ENCODE measurements at regions not wholly inside any gene's neighbourhood (a gene's known extent, or its start where the extent isn't known, plus 50 kb on each side); places are given as distances from the start of the nearest gene placed in this dataset.

DNA sequence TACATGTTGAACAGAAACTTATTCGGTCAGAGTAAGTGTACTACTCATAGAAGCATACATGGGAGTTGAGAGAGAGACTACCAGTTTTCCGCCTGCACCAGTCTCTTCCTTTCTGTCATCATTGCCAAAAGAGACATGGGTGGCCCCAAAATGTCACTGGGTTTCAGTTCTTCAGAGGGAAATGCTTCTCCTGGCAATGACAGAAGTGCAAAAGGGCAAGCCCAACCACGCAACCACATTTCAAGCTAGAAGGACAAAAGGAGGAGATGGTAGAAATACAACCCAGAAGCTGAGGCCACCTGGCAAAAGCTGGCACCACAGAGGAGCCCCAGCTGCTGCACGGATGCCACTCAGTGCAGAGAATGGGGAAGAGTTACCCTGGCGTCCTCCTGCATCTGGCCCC lies 320.1 kb downstream of the BCOR start:
- H3K4ac ChIP-seq (ENCODE audit: low read depth, low read length) = peak overlapping the region; percentile 24
- H2BK120ac ChIP-seq (ENCODE audit: low read depth, low read length) = no peak overlapping the region
- no peak overlapping the region for H3K56ac ChIP-seq (ENCODE audit: low read length)
- no peak overlapping the region for H2BK15ac ChIP-seq (replicated peaks; ENCODE audit: low read depth)
- no peaks in the 10 kb centered on the region for H3K27me3 ChIP-seq (ENCODE audit: insufficient read depth, low read length, poor library complexity)
- no peak overlapping the region for H3K4me3 ChIP-seq (ENCODE audit: low read length)
- H2AK5ac ChIP-seq (ENCODE audit: low read length) = no peak overlapping the region
- H3K79me1 ChIP-seq (ENCODE audit: low read length) = no peaks in the 10 kb centered on the region
- H3K36me3 ChIP-seq (ENCODE audit: control insufficient read depth, insufficient read depth, low read length) = no peaks in the 10 kb centered on the region
- H3K4me2 ChIP-seq (ENCODE audit: low read length) = no peak overlapping the region
- no peak overlapping the region for H2BK5ac ChIP-seq (ENCODE audit: low read length)
- no peak overlapping the region for H3K9ac ChIP-seq (ENCODE audit: low read length)
- H4K5ac ChIP-seq (ENCODE audit: low read length) = no peak overlapping the region
- DNase-seq = no peak
- H3K23ac ChIP-seq (ENCODE audit: low read length) = no peak overlapping the region
- H3K27ac ChIP-seq (ENCODE audit: low read depth, low read length) = no peak overlapping the region
- no CpG with 5 or more reads among the region's 5 CpGs for WGBS (ENCODE audit: extremely low coverage, insufficient coverage, low lambda C conversion rate)
- no peak overlapping the region for H3K18ac ChIP-seq (ENCODE audit: low read length)
- H3K4me1 ChIP-seq (ENCODE audit: control insufficient read depth, low read depth, low read length) = no peaks in the 10 kb centered on the region
- no peaks in the 10 kb centered on the region for H3K79me2 ChIP-seq (ENCODE audit: control insufficient read depth, insufficient read depth, low read length)
- no peak overlapping the region for H4K8ac ChIP-seq (ENCODE audit: low read depth, low read length)

DNA sequence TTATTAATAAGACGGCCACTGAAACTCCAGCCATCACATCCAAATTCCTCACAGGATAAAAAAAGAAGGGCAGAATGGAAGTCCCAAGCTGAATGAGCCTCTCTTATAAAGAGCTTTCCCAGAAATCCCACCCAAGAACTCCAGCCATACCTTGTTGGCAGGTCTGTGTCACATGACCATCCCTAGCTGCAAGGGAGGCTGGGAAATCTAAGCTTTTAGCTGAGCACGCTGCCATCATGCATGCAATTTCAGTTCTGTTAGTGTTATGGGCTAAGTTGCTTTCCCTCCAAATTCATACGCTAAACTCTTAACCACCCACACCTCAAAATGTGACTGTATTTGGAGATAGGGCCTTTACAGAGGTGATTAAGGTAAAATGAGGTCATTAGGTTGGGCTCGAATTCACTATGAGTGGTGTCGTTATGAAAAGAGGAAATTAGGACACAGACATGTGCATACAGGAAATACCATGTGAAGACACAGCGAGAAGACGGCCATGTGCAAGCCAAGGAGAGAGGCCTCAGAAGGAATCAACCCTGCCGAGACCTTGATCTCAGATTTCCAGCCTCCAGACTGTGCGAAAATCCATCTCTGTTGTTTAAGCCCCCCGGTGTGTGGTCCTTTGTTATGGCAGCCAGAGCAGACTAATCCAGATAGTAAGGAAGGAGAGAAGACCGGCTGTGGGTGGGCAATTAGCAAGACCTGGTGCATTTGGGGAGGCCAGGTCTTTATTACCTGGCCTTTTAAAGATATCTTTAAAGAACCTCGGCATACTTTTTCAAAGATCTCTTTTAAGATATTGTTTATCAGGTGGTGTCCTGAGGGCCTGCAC lies 317.6 kb downstream of the BCOR start:
- Histone ChIP-seq H2BK15ac (replicated peaks; ENCODE audit: low read depth) (no peak overlapping the region), H3K4me2 (ENCODE audit: low read length) (no peak overlapping the region), H3K4me1 (ENCODE audit: control insufficient read depth, low read depth, low read length) (no peaks in the 10 kb centered on the region), H2AK5ac (ENCODE audit: low read length) (no peak overlapping the region), H2BK120ac (ENCODE audit: low read depth, low read length) (no peak overlapping the region), H3K79me1 (ENCODE audit: low read length) (no peaks in the 10 kb centered on the region), H3K79me2 (ENCODE audit: control insufficient read depth, insufficient read depth, low read length) (no peaks in the 10 kb centered on the region), H3K18ac (ENCODE audit: low read length) (peak overlapping the region; percentile 23), H3K56ac (ENCODE audit: low read length) (no peak overlapping the region), H3K23ac (ENCODE audit: low read length) (no peak overlapping the region), H2BK5ac (ENCODE audit: low read length) (no peak overlapping the region), H3K4ac (ENCODE audit: low read depth, low read length) (no peak overlapping the region), H3K27me3 (ENCODE audit: insufficient read depth, low read length, poor library complexity) (no peaks in the 10 kb centered on the region), H4K5ac (ENCODE audit: low read length) (no peak overlapping the region), H3K9ac (ENCODE audit: low read length) (no peak overlapping the region), H4K8ac (ENCODE audit: low read depth, low read length) (no peak overlapping the region), H3K4me3 (ENCODE audit: low read length) (no peak overlapping the region), H3K36me3 (ENCODE audit: control insufficient read depth, insufficient read depth, low read length) (no peaks in the 10 kb centered on the region), H3K27ac (ENCODE audit: low read depth, low read length) (peak overlapping the region; percentile 49)
- whole genome bisulfite sequencing (ENCODE audit: extremely low coverage, insufficient coverage, low lambda C conversion rate) = no CpG with 5 or more reads among the region's 12 CpGs
- peak; percentile 66 for DNase-seq

DNA sequence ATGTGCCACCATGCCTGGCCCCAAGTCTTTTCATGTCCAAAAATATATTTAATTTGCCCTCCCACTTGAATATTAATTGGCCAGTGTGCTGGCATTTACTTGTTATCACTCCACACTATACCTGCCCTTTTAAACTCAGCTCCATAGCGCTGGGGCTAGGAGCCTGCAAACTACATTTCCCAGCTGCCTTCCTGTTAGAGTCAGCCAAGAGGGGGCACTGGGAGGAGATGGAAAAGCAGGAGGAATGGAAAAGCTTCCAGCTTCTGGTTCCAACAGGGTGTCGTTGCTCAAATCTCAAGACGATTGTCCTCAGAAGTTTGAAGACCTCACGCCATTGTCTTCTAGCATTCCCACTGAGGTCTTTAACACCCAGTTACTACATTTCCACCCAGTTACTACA lies 315.5 kb downstream of the BCOR start:
- H4K8ac ChIP-seq (ENCODE audit: low read depth, low read length) = no peak overlapping the region
- no peak overlapping the region for H3K27ac ChIP-seq (ENCODE audit: low read depth, low read length)
- H3K9ac ChIP-seq (ENCODE audit: low read length) = no peak overlapping the region
- no peaks in the 10 kb centered on the region for H3K36me3 ChIP-seq (ENCODE audit: control insufficient read depth, insufficient read depth, low read length)
- H3K4me2 ChIP-seq (ENCODE audit: low read length) = no peak overlapping the region
- DNase-seq = peak; percentile 77
- H3K4ac ChIP-seq (ENCODE audit: low read depth, low read length) = no peak overlapping the region
- H3K4me1 ChIP-seq (ENCODE audit: control insufficient read depth, low read depth, low read length) = no peaks in the 10 kb centered on the region
- no peak overlapping the region for H3K56ac ChIP-seq (ENCODE audit: low read length)
- H2BK5ac ChIP-seq (ENCODE audit: low read length) = no peak overlapping the region
- no CpG with 5 or more reads among the region's 4 CpGs for WGBS (ENCODE audit: extremely low coverage, insufficient coverage, low lambda C conversion rate)
- no peak overlapping the region for H4K5ac ChIP-seq (ENCODE audit: low read length)
- H2BK120ac ChIP-seq (ENCODE audit: low read depth, low read length) = no peak overlapping the region
- H3K27me3 ChIP-seq (ENCODE audit: insufficient read depth, low read length, poor library complexity) = no peaks in the 10 kb centered on the region
- no peak overlapping the region for H3K18ac ChIP-seq (ENCODE audit: low read length)
- H2BK15ac ChIP-seq (replicated peaks; ENCODE audit: low read depth) = no peak overlapping the region
- no peak overlapping the region for H3K4me3 ChIP-seq (ENCODE audit: low read length)
- H3K23ac ChIP-seq (ENCODE audit: low read length) = no peak overlapping the region
- no peak overlapping the region for H2AK5ac ChIP-seq (ENCODE audit: low read length)
- H3K79me2 ChIP-seq (ENCODE audit: control insufficient read depth, insufficient read depth, low read length) = no peaks in the 10 kb centered on the region
- H3K79me1 ChIP-seq (ENCODE audit: low read length) = no peaks in the 10 kb centered on the region

DNA sequence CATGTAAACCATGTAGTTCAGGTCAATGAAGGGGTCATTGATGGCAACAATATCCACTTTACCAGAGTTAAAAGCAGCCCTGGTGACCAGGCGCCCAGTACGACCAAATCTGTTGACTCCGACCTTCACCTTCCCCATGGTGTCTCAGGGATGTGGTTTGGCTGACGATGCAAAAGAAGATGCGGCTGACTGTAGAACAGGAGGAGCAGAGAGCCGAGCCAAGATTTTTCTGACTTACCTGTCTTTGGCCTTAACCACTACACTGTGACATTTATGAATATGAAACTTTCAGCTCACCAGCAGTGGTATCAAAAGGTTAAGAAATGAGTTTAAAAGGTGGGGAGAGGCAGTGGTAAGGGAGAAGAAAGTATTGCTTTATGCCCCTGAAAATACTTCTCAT lies 309.8 kb downstream of the BCOR start:
- H4K5ac ChIP-seq (ENCODE audit: low read length) = no peak overlapping the region
- no peak overlapping the region for H3K27ac ChIP-seq (ENCODE audit: low read depth, low read length)
- no peak overlapping the region for H3K9ac ChIP-seq (ENCODE audit: low read length)
- no peak for DNase-seq
- H3K56ac ChIP-seq (ENCODE audit: low read length) = no peak overlapping the region
- no peak overlapping the region for H2BK15ac ChIP-seq (replicated peaks; ENCODE audit: low read depth)
- H3K4me3 ChIP-seq (ENCODE audit: low read length) = no peak overlapping the region
- no peak overlapping the region for H3K18ac ChIP-seq (ENCODE audit: low read length)
- H3K27me3 ChIP-seq (ENCODE audit: insufficient read depth, low read length, poor library complexity) = no peaks in the 10 kb centered on the region
- H3K4me2 ChIP-seq (ENCODE audit: low read length) = no peak overlapping the region
- no peaks in the 10 kb centered on the region for H3K36me3 ChIP-seq (ENCODE audit: control insufficient read depth, insufficient read depth, low read length)
- H2BK5ac ChIP-seq (ENCODE audit: low read length) = no peak overlapping the region
- no peak overlapping the region for H3K23ac ChIP-seq (ENCODE audit: low read length)
- H4K8ac ChIP-seq (ENCODE audit: low read depth, low read length) = no peak overlapping the region
- H3K4me1 ChIP-seq (ENCODE audit: control insufficient read depth, low read depth, low read length) = no peaks in the 10 kb centered on the region
- H2BK120ac ChIP-seq (ENCODE audit: low read depth, low read length) = no peak overlapping the region
- WGBS (ENCODE audit: extremely low coverage, insufficient coverage, low lambda C conversion rate) = no CpG with 5 or more reads among the region's 6 CpGs
- H2AK5ac ChIP-seq (ENCODE audit: low read length) = no peak overlapping the region
- no peaks in the 10 kb centered on the region for H3K79me1 ChIP-seq (ENCODE audit: low read length)
- H3K4ac ChIP-seq (ENCODE audit: low read depth, low read length) = no peak overlapping the region
- no peaks in the 10 kb centered on the region for H3K79me2 ChIP-seq (ENCODE audit: control insufficient read depth, insufficient read depth, low read length)

DNA sequence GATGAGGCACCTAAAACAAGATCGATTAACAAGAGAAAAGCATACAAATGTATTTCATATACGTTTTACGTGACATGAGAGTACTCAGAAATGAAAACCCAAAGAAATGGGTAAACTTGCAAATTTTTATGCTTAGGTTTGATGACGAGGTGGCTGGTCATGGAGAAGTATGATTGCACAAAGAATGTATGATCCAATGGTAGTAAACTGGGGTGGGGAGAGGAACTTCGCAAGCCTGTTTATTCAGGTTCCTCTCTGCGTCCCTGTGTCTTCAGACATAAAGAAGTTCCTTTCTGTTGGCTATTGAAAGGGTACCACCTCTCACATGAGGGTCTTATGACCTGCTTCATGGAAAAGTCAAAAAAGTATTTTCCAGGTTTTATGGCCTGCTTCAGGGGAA lies 309.2 kb downstream of the BCOR start:
- Histone ChIP-seq H3K27ac (ENCODE audit: low read depth, low read length) (no peak overlapping the region), H2BK15ac (replicated peaks; ENCODE audit: low read depth) (no peak overlapping the region), H3K4me3 (ENCODE audit: low read length) (no peak overlapping the region), H3K4ac (ENCODE audit: low read depth, low read length) (no peak overlapping the region), H3K27me3 (ENCODE audit: insufficient read depth, low read length, poor library complexity) (no peaks in the 10 kb centered on the region), H3K36me3 (ENCODE audit: control insufficient read depth, insufficient read depth, low read length) (no peaks in the 10 kb centered on the region), H3K56ac (ENCODE audit: low read length) (no peak overlapping the region), H2BK5ac (ENCODE audit: low read length) (no peak overlapping the region), H4K5ac (ENCODE audit: low read length) (no peak overlapping the region), H3K4me2 (ENCODE audit: low read length) (no peak overlapping the region), H3K23ac (ENCODE audit: low read length) (no peak overlapping the region), H3K4me1 (ENCODE audit: control insufficient read depth, low read depth, low read length) (no peaks in the 10 kb centered on the region), H2AK5ac (ENCODE audit: low read length) (no peak overlapping the region), H2BK120ac (ENCODE audit: low read depth, low read length) (no peak overlapping the region), H3K79me2 (ENCODE audit: control insufficient read depth, insufficient read depth, low read length) (no peaks in the 10 kb centered on the region), H3K79me1 (ENCODE audit: low read length) (no peaks in the 10 kb centered on the region), H3K9ac (ENCODE audit: low read length) (no peak overlapping the region), H3K18ac (ENCODE audit: low read length) (no peak overlapping the region), H4K8ac (ENCODE audit: low read depth, low read length) (no peak overlapping the region)
- no peak for DNase-seq
- WGBS (ENCODE audit: extremely low coverage, insufficient coverage, low lambda C conversion rate) = no CpG with 5 or more reads among the region's 6 CpGs

DNA sequence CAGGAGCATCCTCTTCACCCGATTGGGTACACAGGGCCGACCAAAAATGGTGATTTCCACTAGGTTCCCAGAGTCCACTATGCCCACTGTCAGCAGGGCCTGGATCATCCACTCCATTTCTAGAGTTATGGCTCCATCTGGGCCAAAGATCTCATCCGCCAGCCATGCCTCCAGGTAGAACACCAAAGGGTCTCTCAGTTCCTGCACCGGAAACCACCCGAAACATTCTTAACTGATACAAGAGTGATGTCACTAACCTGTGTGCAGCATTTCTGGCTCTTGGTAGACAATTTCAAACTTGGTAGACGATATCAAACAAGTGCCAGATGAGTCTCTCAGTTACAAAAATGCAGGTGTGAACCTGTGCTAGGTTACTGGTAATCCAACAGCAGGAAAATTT lies 306.1 kb downstream of the BCOR start:
- Histone ChIP-seq H3K4me2 (ENCODE audit: low read length) (no peak overlapping the region), H3K4me3 (ENCODE audit: low read length) (no peak overlapping the region), H2BK15ac (replicated peaks; ENCODE audit: low read depth) (no peak overlapping the region), H3K79me2 (ENCODE audit: control insufficient read depth, insufficient read depth, low read length) (no peaks in the 10 kb centered on the region), H3K79me1 (ENCODE audit: low read length) (no peaks in the 10 kb centered on the region), H2AK5ac (ENCODE audit: low read length) (no peak overlapping the region), H3K36me3 (ENCODE audit: control insufficient read depth, insufficient read depth, low read length) (no peaks in the 10 kb centered on the region), H3K9ac (ENCODE audit: low read length) (no peak overlapping the region), H3K27ac (ENCODE audit: low read depth, low read length) (no peak overlapping the region), H3K4me1 (ENCODE audit: control insufficient read depth, low read depth, low read length) (no peaks in the 10 kb centered on the region), H4K5ac (ENCODE audit: low read length) (no peak overlapping the region), H3K18ac (ENCODE audit: low read length) (no peak overlapping the region), H3K56ac (ENCODE audit: low read length) (no peak overlapping the region), H4K8ac (ENCODE audit: low read depth, low read length) (no peak overlapping the region), H3K4ac (ENCODE audit: low read depth, low read length) (no peak overlapping the region), H2BK5ac (ENCODE audit: low read length) (no peak overlapping the region), H3K27me3 (ENCODE audit: insufficient read depth, low read length, poor library complexity) (no peaks in the 10 kb centered on the region), H2BK120ac (ENCODE audit: low read depth, low read length) (no peak overlapping the region), H3K23ac (ENCODE audit: low read length) (no peak overlapping the region)
- no peak for DNase-seq
- WGBS (ENCODE audit: extremely low coverage, insufficient coverage, low lambda C conversion rate) = no CpG with 5 or more reads among the region's 6 CpGs
